Transverse colon (tissue), 4 donors: ENCODE measurements at regions not wholly inside any gene's neighbourhood (a gene's known extent, or its start where the extent isn't known, plus 50 kb on each side); places are given as distances from the start of the nearest gene placed in this dataset.

ENCODE experiments used
- DNase-seq: peaks from one replicate; pipeline ENCODE4 v3.0.0-alpha.2; 2019
- H3K27ac ChIP-seq, 4 donors: fragments of 200-600 bp; sonication (generic); 2 replicates each; pipeline ENCODE4 v1.5.1; 2016 to 2018; ENCODE audit warnings: inconsistent platforms in 4 of 4
- H3K27me3 ChIP-seq: fragments of 200-600 bp; sonication (generic); 2 replicates; pipeline ENCODE4 v1.5.1; 2017; ENCODE audit warnings: inconsistent platforms
- H3K36me3 ChIP-seq, 4 donors: fragments of 200-600 bp; sonication (generic); 2 replicates each; pipeline ENCODE4 v1.5.1; 2017 to 2019; ENCODE audit warnings: inconsistent platforms in 4 of 4
- H3K4me1 ChIP-seq, 4 donors: fragments of 200-600 bp; sonication (generic); 2 replicates each; pipeline ENCODE4 v1.5.1; 2017 to 2020; ENCODE audit warnings: inconsistent platforms in 4 of 4
- H3K4me3 ChIP-seq, 4 donors: fragments of 200-600 bp; sonication (generic); 1 replicate in 1 of 4; 2 replicates in 3 of 4; pipeline versions ENCODE4 v1.5.1 to v1.6.1; 2017 to 2019; ENCODE audit warnings: inconsistent platforms in 4 of 4
- H3K9me3 ChIP-seq, 2 donors: fragments of 200-600 bp; sonication (generic); 2 replicates each; pipeline ENCODE4 v1.5.1; 2017 to 2019; ENCODE audit warnings: inconsistent platforms in 2 of 2
- EP300 ChIP-seq: sonication (generic); formaldehyde crosslinking; IDR thresholded peaks from one replicate; pipeline ENCODE4 v1.6.1; 2017; ENCODE audit warnings: antibody characterized with exemption, low read depth
- POLR2A ChIP-seq: fragments of 450-650 bp; IDR thresholded peaks from one replicate; pipeline ENCODE4 v1.6.1; 2016; ENCODE audit warnings: antibody characterized with exemption, mild to moderate bottlenecking, moderate library complexity
- POLR2AphosphoS5 ChIP-seq, 3 donors: sonication (generic); formaldehyde crosslinking; IDR thresholded peaks; one replicate each; pipeline ENCODE4 v1.6.1; 2016; ENCODE audit warnings: antibody characterized with exemption in 3 of 3
- WGBS, 2 donors: methylation state at CpG; one replicate each; pipeline ENCODE4 v1.1.5; 2018; ENCODE audit warnings: low coverage in 1 of 2; 5-methylcytosine and 5-hydroxymethylcytosine counted together
- in situ Hi-C, 4 donors: fragments of 200-750 bp; cut with MboI; loops; one replicate each; pipeline versions ENCODE4 v1.15.0 to v1.15.1; 2017; ENCODE audit warnings: low sequenced_read_pairs in 3 of 4, low pct_ligation_motif_present in 1 of 4, low pct_unique_long_range_greater_than_20kb in 1 of 4
- intact Hi-C: fragments of 100-400 bp; cut with DNase I; formaldehyde crosslinking; loops from one replicate; pipeline ENCODE4 v1.15.1; 2023; ENCODE audit warnings: low total_unique reads
- TF ChIP-seq, protein P1 (sequence below), 5 experiments: fragments of 200-600 bp in 3 of 5; fragments of 450-650 bp in 2 of 5; sonication (generic) in 3 of 5; IDR thresholded peaks; 1 replicate in 2 of 5; 2 replicates in 3 of 5; pipeline ENCODE4 v1.5.1; 2016 to 2017; ENCODE audit warnings: antibody characterized with exemption in 5 of 5, inconsistent platforms in 3 of 5, mild to moderate bottlenecking in 2 of 5, moderate library complexity in 1 of 5

- Histone ChIP-seq H3K4me3 (no peak overlapping the region), H3K36me3 (no peaks in the 10 kb centered on the region), H3K4me1 (no peaks in the 10 kb centered on the region), H3K27ac (no peak overlapping the region), H3K27me3 (no peaks in the 10 kb centered on the region), H3K9me3 (no peaks in the 10 kb centered on the region)
- in situ Hi-C loops = no loop called here
- no peak for DNase-seq
- no peak for TF ChIP-seq POLR2AphosphoS5 (IDR thresholded peaks at IDR 0.05)
- TF ChIP-seq EP300 = no peak
- no peak for TF ChIP-seq POLR2A
- TF ChIP-seq, protein P1, sequence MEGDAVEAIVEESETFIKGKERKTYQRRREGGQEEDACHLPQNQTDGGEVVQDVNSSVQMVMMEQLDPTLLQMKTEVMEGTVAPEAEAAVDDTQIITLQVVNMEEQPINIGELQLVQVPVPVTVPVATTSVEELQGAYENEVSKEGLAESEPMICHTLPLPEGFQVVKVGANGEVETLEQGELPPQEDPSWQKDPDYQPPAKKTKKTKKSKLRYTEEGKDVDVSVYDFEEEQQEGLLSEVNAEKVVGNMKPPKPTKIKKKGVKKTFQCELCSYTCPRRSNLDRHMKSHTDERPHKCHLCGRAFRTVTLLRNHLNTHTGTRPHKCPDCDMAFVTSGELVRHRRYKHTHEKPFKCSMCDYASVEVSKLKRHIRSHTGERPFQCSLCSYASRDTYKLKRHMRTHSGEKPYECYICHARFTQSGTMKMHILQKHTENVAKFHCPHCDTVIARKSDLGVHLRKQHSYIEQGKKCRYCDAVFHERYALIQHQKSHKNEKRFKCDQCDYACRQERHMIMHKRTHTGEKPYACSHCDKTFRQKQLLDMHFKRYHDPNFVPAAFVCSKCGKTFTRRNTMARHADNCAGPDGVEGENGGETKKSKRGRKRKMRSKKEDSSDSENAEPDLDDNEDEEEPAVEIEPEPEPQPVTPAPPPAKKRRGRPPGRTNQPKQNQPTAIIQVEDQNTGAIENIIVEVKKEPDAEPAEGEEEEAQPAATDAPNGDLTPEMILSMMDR (IDR thresholded peaks at IDR 0.05) = no peak
- WGBS, 2 donors = 88% methylated on average over 7 of the region's 7 CpGs; no CpG with 5 or more reads in 1 of the 2 donors
- intact Hi-C loops = no loop called here
These were observed 486.0 kb upstream of the MKI67 start for GRCh38 chr10:128612195-128612594.

DNA sequence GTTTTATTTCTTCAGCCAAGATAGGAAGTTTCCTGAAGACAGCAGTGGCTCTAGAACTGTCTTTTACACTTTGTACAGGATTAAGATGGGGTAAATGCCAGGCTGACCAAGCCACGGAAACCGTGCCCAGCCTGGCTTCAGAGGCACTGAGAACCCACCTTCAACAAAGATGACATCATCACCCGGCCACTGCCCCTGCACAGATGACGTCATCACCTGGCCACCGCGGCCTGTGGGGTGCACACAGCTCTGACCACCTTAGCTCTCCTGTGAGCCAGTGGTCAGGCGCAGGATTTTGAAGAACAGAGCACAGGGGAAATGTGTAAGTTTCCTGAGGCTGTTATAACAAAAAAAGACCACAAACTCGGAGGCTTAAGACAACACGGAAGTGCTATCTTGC, 486.4 kb upstream of the MKI67 start:
- H3K27me3 ChIP-seq = no peaks in the 10 kb centered on the region
- WGBS, 2 donors = 85 to 100% methylated on average over 1 to 9 of the region's 9 CpGs
- no peaks in the 10 kb centered on the region for H3K9me3 ChIP-seq
- DNase-seq = no peak
- TF ChIP-seq POLR2A (no peak), POLR2AphosphoS5 (IDR thresholded peaks at IDR 0.05) (no peak), EP300 (no peak)
- TF ChIP-seq, protein P1 (IDR thresholded peaks at IDR 0.05) = no peak
- in situ Hi-C loops = no loop called here
- no peaks in the 10 kb centered on the region for H3K4me1 ChIP-seq
- intact Hi-C loops = no loop called here
- no peak overlapping the region for H3K27ac ChIP-seq
- no peak overlapping the region for H3K4me3 ChIP-seq
- H3K36me3 ChIP-seq = no peaks in the 10 kb centered on the region

- no peak overlapping the region for H3K27ac ChIP-seq
- TF ChIP-seq POLR2A (no peak), EP300 (no peak), POLR2AphosphoS5 (IDR thresholded peaks at IDR 0.05) (no peak)
- TF ChIP-seq, protein P1 (IDR thresholded peaks at IDR 0.05) = no peak
- in situ Hi-C loops = no loop called here
- intact Hi-C loops = no loop called here
- H3K4me3 ChIP-seq = no peak overlapping the region
- DNase-seq = no peak
- 81 to 83% methylated on average over 10 to 11 of the region's 11 CpGs for WGBS, 2 donors
- H3K4me1 ChIP-seq = no peaks in the 10 kb centered on the region
- H3K9me3 ChIP-seq = no peaks in the 10 kb centered on the region
- H3K36me3 ChIP-seq = no peaks in the 10 kb centered on the region
- H3K27me3 ChIP-seq = no peaks in the 10 kb centered on the region
These were observed 487.9 kb upstream of the MKI67 start for GRCh38 chr10:128614016-128614605.

- in situ Hi-C loops = no loop called here
- WGBS, 2 donors = 81 to 88% methylated on average over 1 to 5 of the region's 5 CpGs
- no peak for DNase-seq
- no peak overlapping the region for H3K27ac ChIP-seq
- intact Hi-C loops = no loop called here
- H3K27me3 ChIP-seq = no peaks in the 10 kb centered on the region
- TF ChIP-seq EP300 (no peak), POLR2AphosphoS5 (IDR thresholded peaks at IDR 0.05) (no peak), POLR2A (no peak)
- TF ChIP-seq, protein P1 (IDR thresholded peaks at IDR 0.05) = no peak
- no peaks in the 10 kb centered on the region for H3K36me3 ChIP-seq
- no peaks in the 10 kb centered on the region for H3K9me3 ChIP-seq
- no peak overlapping the region for H3K4me3 ChIP-seq
- H3K4me1 ChIP-seq = no peaks in the 10 kb centered on the region
These were observed 488.8 kb upstream of the MKI67 start for GRCh38 chr10:128614802-128615553.
